ENCODE measurements at regions not wholly inside any gene's neighbourhood (a gene's known extent, or its start where the extent isn't known, plus 50 kb on each side); places are given as distances from the start of the nearest gene placed in this dataset.

GRCh38 chr16:73213732-73214455 is 166.0 kb upstream of the ZFHX3 start:
- Histone ChIP-seq H3K9ac (no peak overlapping the region), H3K9me2 (no peaks in the 10 kb centered on the region), H3K4me3 (ENCODE audit: low read depth in 2 of 2, low read length in 1 of 2) (no peak overlapping the region), H3K36me3 (replicated peaks in 1 of 2; ENCODE audit: control insufficient read depth in 1 of 2, insufficient read depth in 2 of 2, low read length in 1 of 2) (no peaks in the 10 kb centered on the region), H3K27ac (ENCODE audit: low read depth in 2 of 2, low read length in 1 of 2) (peak overlapping the region in 1 of 2 experiments; percentile 85; a peak in 1 of 4 replicates), H3K9me3 (no peaks in the 10 kb centered on the region), H4K20me1 (ENCODE audit: insufficient read depth) (no peaks in the 10 kb centered on the region), H3K79me2 (ENCODE audit: insufficient read depth) (no peaks in the 10 kb centered on the region), H3K4me2 (peak overlapping the region; percentile 54; the same call in 1 of the 2 replicates), H3F3A (replicated peaks; ENCODE audit: insufficient read depth) (peaks cover 27% of the 10 kb centered on the region), H3K27me3 (ENCODE audit: insufficient read depth) (no peaks in the 10 kb centered on the region), H2AFZ (ENCODE audit: low read depth) (no peak overlapping the region), H3K4me1 (ENCODE audit: control insufficient read depth in 1 of 2, insufficient read depth in 2 of 2, low read depth in 1 of 2, low read length in 1 of 2) (peaks cover 4 to 19% of the 10 kb centered on the region in 2 experiments; a peak in 2 of 4 replicates)
- ChIA-PET CTCF (interaction anchor here (1.5 to 1.8 kb wide), 2 partner anchors 12 to 530 kb away, joined by 3 to 5 read pairs; no protein-coding TSS in a partner anchor), POLR2A (no interaction called here)
- TF ChIP-seq FOSL2 (IDR thresholded peaks at IDR 0.05; ENCODE audit: borderline replicate concordance, low read depth): no peak
- 82% methylated on average over 8 of the region's 10 CpGs for WGBS (ENCODE audit: low lambda C conversion rate)
- no peak for DNase-seq

- ChIA-PET CTCF (no interaction called here), POLR2A (no interaction called here)
- no peak overlapping the region for H3K4me2 ChIP-seq
- no peaks in the 10 kb centered on the region for H3K27me3 ChIP-seq (ENCODE audit: insufficient read depth)
- WGBS (ENCODE audit: low lambda C conversion rate): 76% methylated on average over 3 of the region's 4 CpGs
- no peak overlapping the region for H3K9ac ChIP-seq
- no peaks in the 10 kb centered on the region for H4K20me1 ChIP-seq (ENCODE audit: insufficient read depth)
- H3K9me3 ChIP-seq: no peaks in the 10 kb centered on the region
- DNase-seq: no peak
- H3K27ac ChIP-seq (ENCODE audit: low read depth in 2 of 2, low read length in 1 of 2): no peak overlapping the region
- no peaks in the 10 kb centered on the region for H3K79me2 ChIP-seq (ENCODE audit: insufficient read depth)
- H2AFZ ChIP-seq (ENCODE audit: low read depth): no peak overlapping the region
- H3K9me2 ChIP-seq: no peaks in the 10 kb centered on the region
- H3K4me1 ChIP-seq (ENCODE audit: control insufficient read depth in 1 of 2, insufficient read depth in 2 of 2, low read depth in 1 of 2, low read length in 1 of 2): peaks cover 4 to 19% of the 10 kb centered on the region in 2 experiments; a peak in 2 of 4 replicates
- peaks cover 27% of the 10 kb centered on the region for H3F3A ChIP-seq (replicated peaks; ENCODE audit: insufficient read depth)
- TF ChIP-seq NFIC (IDR thresholded peaks at IDR 0.05; ENCODE audit: borderline replicate concordance): no peak
- TF ChIP-seq SIN3A (IDR thresholded peaks at IDR 0.05; ENCODE audit: borderline replicate concordance, low read depth, low read length): no peak
- TF ChIP-seq FOSL2 (IDR thresholded peaks at IDR 0.05; ENCODE audit: borderline replicate concordance, low read depth): no peak
- no peak for TF ChIP-seq MXI1 (IDR thresholded peaks at IDR 0.05; ENCODE audit: low read depth, low read length)
- TF ChIP-seq EZH2phosphoT487 (IDR thresholded peaks at IDR 0.05; ENCODE audit: borderline replicate concordance, low read depth): no peak
- no peak for TF ChIP-seq JUND (IDR thresholded peaks at IDR 0.05)
- TF ChIP-seq TAF1 (IDR thresholded peaks at IDR 0.05; ENCODE audit: borderline replicate concordance, low read depth, low read length): no peak
- TF ChIP-seq RXRA (IDR thresholded peaks at IDR 0.05; ENCODE audit: borderline replicate concordance, low read depth): no peak
- TF ChIP-seq CHD2 (IDR thresholded peaks at IDR 0.05; ENCODE audit: low read length, partially characterized antibody): no peak
- TF ChIP-seq FOXM1 (IDR thresholded peaks at IDR 0.05; ENCODE audit: low read depth): no peak
- no peak for TF ChIP-seq ZBTB33 (IDR thresholded peaks at IDR 0.05; ENCODE audit: borderline replicate concordance, low read depth)
- H3K4me3 ChIP-seq (ENCODE audit: low read depth in 2 of 2, low read length in 1 of 2): no peak overlapping the region
- no peaks in the 10 kb centered on the region for H3K36me3 ChIP-seq (replicated peaks in 1 of 2; ENCODE audit: control insufficient read depth in 1 of 2, insufficient read depth in 2 of 2, low read length in 1 of 2)
Measured at GRCh38 chr16:73212431-73212830, 164.5 kb upstream of the ZFHX3 start.

Data from SK-N-SH (cell line).